ENCODE measurements at regions not wholly inside any gene's neighbourhood (a gene's known extent, or its start where the extent isn't known, plus 50 kb on each side); places are given as distances from the start of the nearest gene placed in this dataset.

- Histone ChIP-seq H3K9ac (ENCODE audit: low read depth, low read length) (no peak overlapping the region), H3K27ac (ENCODE audit: low read depth, low read length) (no peak overlapping the region), H3K9me3 (ENCODE audit: control insufficient read depth, insufficient read depth, low read length) (no peaks in the 10 kb centered on the region), H3K4me1 (ENCODE audit: control insufficient read depth, insufficient read depth, low read length) (peaks cover 5% of the 10 kb centered on the region; the same call in 1 of the 2 replicates), H3K4me3 (ENCODE audit: low read depth, low read length) (no peak overlapping the region), H3K27me3 (ENCODE audit: control insufficient read depth, insufficient read depth, low read length) (no peaks in the 10 kb centered on the region), H3K36me3 (ENCODE audit: control insufficient read depth, insufficient read depth, low read length) (no peaks in the 10 kb centered on the region)
Observed at GRCh38 chr20:12318043-12318442, 400.4 kb downstream of the BTBD3 start.

GRCh38 chr20:12321736-12322135 is 404.0 kb downstream of the BTBD3 start:
- Histone ChIP-seq H3K27ac (ENCODE audit: low read depth, low read length) (no peak overlapping the region), H3K36me3 (ENCODE audit: control insufficient read depth, insufficient read depth, low read length) (no peaks in the 10 kb centered on the region), H3K9me3 (ENCODE audit: control insufficient read depth, insufficient read depth, low read length) (no peaks in the 10 kb centered on the region), H3K4me1 (ENCODE audit: control insufficient read depth, insufficient read depth, low read length) (peaks cover 5% of the 10 kb centered on the region; the same call in 1 of the 2 replicates), H3K4me3 (ENCODE audit: low read depth, low read length) (no peak overlapping the region), H3K9ac (ENCODE audit: low read depth, low read length) (no peak overlapping the region), H3K27me3 (ENCODE audit: control insufficient read depth, insufficient read depth, low read length) (no peaks in the 10 kb centered on the region)

- no peak overlapping the region for H3K9ac ChIP-seq (ENCODE audit: low read depth, low read length)
- no peaks in the 10 kb centered on the region for H3K4me1 ChIP-seq (ENCODE audit: control insufficient read depth, insufficient read depth, low read length)
- no peak overlapping the region for H3K27ac ChIP-seq (ENCODE audit: low read depth, low read length)
- no peaks in the 10 kb centered on the region for H3K27me3 ChIP-seq (ENCODE audit: control insufficient read depth, insufficient read depth, low read length)
- no peaks in the 10 kb centered on the region for H3K9me3 ChIP-seq (ENCODE audit: control insufficient read depth, insufficient read depth, low read length)
- no peak overlapping the region for H3K4me3 ChIP-seq (ENCODE audit: low read depth, low read length)
- H3K36me3 ChIP-seq (ENCODE audit: control insufficient read depth, insufficient read depth, low read length), result no peaks in the 10 kb centered on the region
Observed at GRCh38 chr20:12327205-12327604, 409.5 kb downstream of the BTBD3 start.

GRCh38 chr20:12331236-12331635 is 413.5 kb downstream of the BTBD3 start:
- Histone ChIP-seq H3K27me3 (ENCODE audit: control insufficient read depth, insufficient read depth, low read length) (no peaks in the 10 kb centered on the region), H3K4me1 (ENCODE audit: control insufficient read depth, insufficient read depth, low read length) (no peaks in the 10 kb centered on the region), H3K9me3 (ENCODE audit: control insufficient read depth, insufficient read depth, low read length) (no peaks in the 10 kb centered on the region), H3K9ac (ENCODE audit: low read depth, low read length) (no peak overlapping the region), H3K4me3 (ENCODE audit: low read depth, low read length) (no peak overlapping the region), H3K36me3 (ENCODE audit: control insufficient read depth, insufficient read depth, low read length) (no peaks in the 10 kb centered on the region), H3K27ac (ENCODE audit: low read depth, low read length) (no peak overlapping the region)

GRCh38 chr20:12337601-12338000 is 419.9 kb downstream of the BTBD3 start:
- Histone ChIP-seq H3K9ac (ENCODE audit: low read depth, low read length) (no peak overlapping the region), H3K9me3 (ENCODE audit: control insufficient read depth, insufficient read depth, low read length) (no peaks in the 10 kb centered on the region), H3K4me3 (ENCODE audit: low read depth, low read length) (no peak overlapping the region), H3K27ac (ENCODE audit: low read depth, low read length) (no peak overlapping the region), H3K36me3 (ENCODE audit: control insufficient read depth, insufficient read depth, low read length) (no peaks in the 10 kb centered on the region), H3K27me3 (ENCODE audit: control insufficient read depth, insufficient read depth, low read length) (no peaks in the 10 kb centered on the region), H3K4me1 (ENCODE audit: control insufficient read depth, insufficient read depth, low read length) (no peaks in the 10 kb centered on the region)

DNA sequence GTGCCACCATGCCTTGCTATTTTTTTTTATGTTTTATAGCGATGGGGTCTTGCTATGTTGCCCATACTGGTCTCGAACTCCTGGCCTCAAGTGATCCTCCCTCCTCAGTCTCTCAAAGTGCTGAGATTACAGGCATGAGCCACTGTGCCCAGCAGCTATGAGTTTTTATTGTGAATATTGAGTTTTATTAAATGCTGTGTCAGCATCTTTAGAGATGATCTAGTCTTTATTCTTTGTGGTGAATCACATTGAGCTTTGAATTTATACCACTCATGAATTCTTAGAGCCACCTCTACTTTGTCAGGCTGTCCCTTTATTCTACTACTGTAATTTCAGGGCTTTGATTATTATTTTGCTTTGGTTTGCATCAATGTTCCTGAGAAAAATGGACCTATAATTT is 428.3 kb downstream of the BTBD3 start:
- H3K9ac ChIP-seq (ENCODE audit: low read depth, low read length), result no peak overlapping the region
- no peaks in the 10 kb centered on the region for H3K9me3 ChIP-seq (ENCODE audit: control insufficient read depth, insufficient read depth, low read length)
- H3K27me3 ChIP-seq (ENCODE audit: control insufficient read depth, insufficient read depth, low read length), result no peaks in the 10 kb centered on the region
- H3K27ac ChIP-seq (ENCODE audit: low read depth, low read length), result no peak overlapping the region
- H3K36me3 ChIP-seq (ENCODE audit: control insufficient read depth, insufficient read depth, low read length), result no peaks in the 10 kb centered on the region
- 0 out of 2 replicates have a peak, but pooled peaks cover 9% of the 10 kb centered on the region for H3K4me1 ChIP-seq (ENCODE audit: control insufficient read depth, insufficient read depth, low read length)
- H3K4me3 ChIP-seq (ENCODE audit: low read depth, low read length), result no peak overlapping the region

GRCh38 chr20:12353842-12354241 is 436.1 kb downstream of the BTBD3 start:
- no peak overlapping the region for H3K27ac ChIP-seq (ENCODE audit: low read depth, low read length)
- no peak overlapping the region for H3K9ac ChIP-seq (ENCODE audit: low read depth, low read length)
- no peaks in the 10 kb centered on the region for H3K9me3 ChIP-seq (ENCODE audit: control insufficient read depth, insufficient read depth, low read length)
- H3K4me3 ChIP-seq (ENCODE audit: low read depth, low read length), result no peak overlapping the region
- no peaks in the 10 kb centered on the region for H3K36me3 ChIP-seq (ENCODE audit: control insufficient read depth, insufficient read depth, low read length)
- 0 out of 2 replicates have a peak, but pooled peaks cover 9% of the 10 kb centered on the region for H3K4me1 ChIP-seq (ENCODE audit: control insufficient read depth, insufficient read depth, low read length)
- H3K27me3 ChIP-seq (ENCODE audit: control insufficient read depth, insufficient read depth, low read length), result no peaks in the 10 kb centered on the region

GRCh38 chr20:12354725-12355124 is 437.0 kb downstream of the BTBD3 start:
- Histone ChIP-seq H3K9me3 (ENCODE audit: control insufficient read depth, insufficient read depth, low read length) (no peaks in the 10 kb centered on the region), H3K36me3 (ENCODE audit: control insufficient read depth, insufficient read depth, low read length) (no peaks in the 10 kb centered on the region), H3K4me1 (ENCODE audit: control insufficient read depth, insufficient read depth, low read length) (0 out of 2 replicates have a peak, but pooled peaks cover 3% of the 10 kb centered on the region), H3K27me3 (ENCODE audit: control insufficient read depth, insufficient read depth, low read length) (no peaks in the 10 kb centered on the region), H3K9ac (ENCODE audit: low read depth, low read length) (no peak overlapping the region), H3K27ac (ENCODE audit: low read depth, low read length) (no peak overlapping the region), H3K4me3 (ENCODE audit: low read depth, low read length) (no peak overlapping the region)

DNA sequence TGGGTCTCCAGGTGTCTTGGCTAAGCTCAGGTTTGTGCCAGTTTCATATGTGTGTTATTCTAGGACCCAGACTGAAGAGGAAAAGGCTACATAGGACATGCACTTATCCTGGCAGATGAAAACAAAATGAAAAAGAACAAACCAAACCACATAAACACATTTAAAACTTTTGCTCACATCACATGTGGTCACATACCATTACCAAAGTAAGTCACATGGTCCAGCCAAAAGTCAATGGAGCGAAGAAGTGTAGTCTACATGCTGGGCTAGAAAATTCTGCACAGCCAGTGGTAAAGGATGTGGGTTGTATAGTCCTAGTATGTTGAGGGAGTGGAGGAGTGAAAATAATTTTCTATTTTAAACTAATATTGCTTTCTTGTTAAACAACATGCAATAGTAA is 437.5 kb downstream of the BTBD3 start:
- H3K36me3 ChIP-seq (ENCODE audit: control insufficient read depth, insufficient read depth, low read length), result no peaks in the 10 kb centered on the region
- H3K9ac ChIP-seq (ENCODE audit: low read depth, low read length), result no peak overlapping the region
- no peaks in the 10 kb centered on the region for H3K27me3 ChIP-seq (ENCODE audit: control insufficient read depth, insufficient read depth, low read length)
- no peaks in the 10 kb centered on the region for H3K4me1 ChIP-seq (ENCODE audit: control insufficient read depth, insufficient read depth, low read length)
- H3K4me3 ChIP-seq (ENCODE audit: low read depth, low read length), result no peak overlapping the region
- H3K27ac ChIP-seq (ENCODE audit: low read depth, low read length), result no peak overlapping the region
- H3K9me3 ChIP-seq (ENCODE audit: control insufficient read depth, insufficient read depth, low read length), result no peaks in the 10 kb centered on the region

- Histone ChIP-seq H3K4me3 (ENCODE audit: low read depth, low read length) (no peak overlapping the region), H3K4me1 (ENCODE audit: control insufficient read depth, insufficient read depth, low read length) (no peaks in the 10 kb centered on the region), H3K9ac (ENCODE audit: low read depth, low read length) (no peak overlapping the region), H3K27ac (ENCODE audit: low read depth, low read length) (no peak overlapping the region), H3K9me3 (ENCODE audit: control insufficient read depth, insufficient read depth, low read length) (no peaks in the 10 kb centered on the region), H3K36me3 (ENCODE audit: control insufficient read depth, insufficient read depth, low read length) (no peaks in the 10 kb centered on the region), H3K27me3 (ENCODE audit: control insufficient read depth, insufficient read depth, low read length) (no peaks in the 10 kb centered on the region)
Observed at GRCh38 chr20:12358006-12358654, 440.4 kb downstream of the BTBD3 start.

DNA sequence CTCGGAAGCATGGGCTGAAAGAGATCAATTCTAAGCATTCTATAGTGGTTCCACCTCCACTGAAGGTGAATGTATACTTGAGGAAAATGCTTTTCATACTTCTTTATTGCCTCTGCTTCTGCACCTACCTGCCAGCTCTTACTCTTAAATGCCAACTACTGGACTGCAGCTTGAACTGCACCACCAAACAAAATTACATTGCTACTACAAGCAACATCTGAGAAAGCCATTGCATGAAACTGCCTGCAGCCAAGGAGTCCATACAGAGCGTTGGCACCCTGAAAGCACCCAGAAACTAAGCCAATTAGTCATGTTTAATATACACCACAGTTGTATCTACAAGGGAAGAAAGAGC is 440.9 kb downstream of the BTBD3 start:
- no peaks in the 10 kb centered on the region for H3K36me3 ChIP-seq (ENCODE audit: control insufficient read depth, insufficient read depth, low read length)
- no peaks in the 10 kb centered on the region for H3K4me1 ChIP-seq (ENCODE audit: control insufficient read depth, insufficient read depth, low read length)
- no peaks in the 10 kb centered on the region for H3K27me3 ChIP-seq (ENCODE audit: control insufficient read depth, insufficient read depth, low read length)
- no peak overlapping the region for H3K27ac ChIP-seq (ENCODE audit: low read depth, low read length)
- H3K9me3 ChIP-seq (ENCODE audit: control insufficient read depth, insufficient read depth, low read length), result no peaks in the 10 kb centered on the region
- no peak overlapping the region for H3K9ac ChIP-seq (ENCODE audit: low read depth, low read length)
- H3K4me3 ChIP-seq (ENCODE audit: low read depth, low read length), result no peak overlapping the region
